GM12878 (cell line): ENCODE measurements at regions not wholly inside any gene's neighbourhood (a gene's known extent, or its start where the extent isn't known, plus 50 kb on each side); places are given as distances from the start of the nearest gene placed in this dataset.

Experiments used
- CHD1 ChIP-seq: IDR thresholded peaks from 2 replicates; pipeline ENCODE4 v1.6.1; 2012; ENCODE audit warnings: low read depth, low read length, improper control_type of control experiment
- KDM1A ChIP-seq: fragments of 200-600 bp; sonication (generic); IDR thresholded peaks from 2 replicates; pipeline ENCODE4 v1.6.1; 2016; ENCODE audit warnings: borderline replicate concordance
- PAX8 ChIP-seq: fragments of 450-650 bp; IDR thresholded peaks from 2 replicates; pipeline ENCODE4 v1.6.1; 2017; ENCODE audit warnings: mild to moderate bottlenecking, moderate library complexity
- TF ChIP-seq, protein P1 (sequence below): IDR thresholded peaks from 2 replicates; pipeline ENCODE4 v1.6.1; 2011; ENCODE audit warnings: borderline replicate concordance, low read depth, mild to moderate bottlenecking, moderate library complexity, mixed read lengths, low read length; ENCODE audit not compliant: insufficient read depth; ENCODE audit errors: extremely low read length

DNA sequence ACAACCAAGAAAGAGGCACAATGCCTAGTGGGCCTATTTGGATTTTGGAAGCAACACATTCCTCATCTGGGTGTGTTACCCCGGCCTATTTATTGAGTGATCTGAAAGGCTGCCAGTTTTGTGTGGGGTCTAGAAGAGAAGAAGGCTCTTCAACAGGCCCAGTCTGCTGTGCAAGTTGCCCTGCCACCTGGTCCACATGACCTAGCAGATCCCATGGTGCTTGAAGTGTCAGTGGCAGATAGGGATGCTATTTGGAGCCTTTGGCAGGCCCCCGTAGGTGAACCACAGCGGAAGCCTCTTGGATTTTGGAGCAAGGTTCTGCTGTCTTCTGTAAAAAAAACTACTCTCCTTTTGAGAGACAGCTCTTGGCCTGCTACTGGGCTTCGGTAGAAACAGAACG is 820.1 kb downstream of the TMTC2 start:
- no peak for TF ChIP-seq CHD1
- no peak for TF ChIP-seq PAX8
- TF ChIP-seq, protein P1, sequence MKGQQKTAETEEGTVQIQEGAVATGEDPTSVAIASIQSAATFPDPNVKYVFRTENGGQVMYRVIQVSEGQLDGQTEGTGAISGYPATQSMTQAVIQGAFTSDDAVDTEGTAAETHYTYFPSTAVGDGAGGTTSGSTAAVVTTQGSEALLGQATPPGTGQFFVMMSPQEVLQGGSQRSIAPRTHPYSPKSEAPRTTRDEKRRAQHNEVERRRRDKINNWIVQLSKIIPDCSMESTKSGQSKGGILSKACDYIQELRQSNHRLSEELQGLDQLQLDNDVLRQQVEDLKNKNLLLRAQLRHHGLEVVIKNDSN = no peak
- no peak for TF ChIP-seq KDM1A
